ENCODE measurements at regions not wholly inside any gene's neighbourhood (a gene's known extent, or its start where the extent isn't known, plus 50 kb on each side); places are given as distances from the start of the nearest gene placed in this dataset.

- Mint-ChIP-seq H3K27ac (ENCODE audit: unreplicated experiment) (no peak overlapping the region), H3K36me3 (ENCODE audit: unreplicated experiment) (no peaks in the 10 kb centered on the region), H3K27me3 (ENCODE audit: unreplicated experiment) (peaks cover 14% of the 10 kb centered on the region), H3K4me1 (ENCODE audit: unreplicated experiment) (no peaks in the 10 kb centered on the region), H3K4me3 (ENCODE audit: unreplicated experiment) (no peak overlapping the region), H3K9me3 (ENCODE audit: unreplicated experiment) (no peaks in the 10 kb centered on the region)
- DNase-seq (ENCODE audit: extremely low spot score, unreplicated experiment) = no peak
- no peak for TF ChIP-seq CTCF (IDR thresholded peaks at IDR 0.05)
Measured at GRCh38 chr16:59161679-59162078, 427.6 kb upstream of the GOT2 start.

GRCh38 chr16:59154295-59154694 is 420.2 kb upstream of the GOT2 start:
- no peak for TF ChIP-seq CTCF (IDR thresholded peaks at IDR 0.05)
- peaks cover 14% of the 10 kb centered on the region for H3K4me1 Mint-ChIP-seq (ENCODE audit: unreplicated experiment)
- no peaks in the 10 kb centered on the region for H3K36me3 Mint-ChIP-seq (ENCODE audit: unreplicated experiment)
- no peak overlapping the region for H3K27ac Mint-ChIP-seq (ENCODE audit: unreplicated experiment)
- DNase-seq (ENCODE audit: extremely low spot score, unreplicated experiment) = no peak
- no peak overlapping the region for H3K4me3 Mint-ChIP-seq (ENCODE audit: unreplicated experiment)
- H3K27me3 Mint-ChIP-seq (ENCODE audit: unreplicated experiment) = peaks cover 6% of the 10 kb centered on the region
- H3K9me3 Mint-ChIP-seq (ENCODE audit: unreplicated experiment) = no peaks in the 10 kb centered on the region

DNA sequence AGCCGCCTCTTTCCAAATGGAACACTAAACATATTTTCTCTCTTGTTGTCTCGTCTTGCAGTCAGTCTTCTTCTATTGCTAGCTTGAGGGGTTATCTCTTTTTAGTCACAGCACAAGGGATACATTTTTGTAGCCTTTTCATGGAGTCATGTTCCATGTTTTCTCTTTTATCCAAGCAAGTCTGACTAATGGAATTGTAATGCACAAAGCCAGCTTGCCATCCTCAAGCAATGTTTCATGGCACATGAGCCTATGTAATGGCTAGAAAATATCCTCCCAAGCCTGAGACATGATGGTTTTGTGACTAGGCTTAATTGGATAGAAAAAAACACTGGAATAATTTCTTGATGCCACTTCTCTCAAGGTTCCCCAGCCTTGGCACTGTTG is 414.6 kb upstream of the GOT2 start:
- Mint-ChIP-seq H3K27ac (ENCODE audit: unreplicated experiment) (peak overlapping the region; percentile 67), H3K4me1 (ENCODE audit: unreplicated experiment) (peaks cover 37% of the 10 kb centered on the region)
- TF ChIP-seq CTCF (IDR thresholded peaks at IDR 0.05) = no peak

DNA sequence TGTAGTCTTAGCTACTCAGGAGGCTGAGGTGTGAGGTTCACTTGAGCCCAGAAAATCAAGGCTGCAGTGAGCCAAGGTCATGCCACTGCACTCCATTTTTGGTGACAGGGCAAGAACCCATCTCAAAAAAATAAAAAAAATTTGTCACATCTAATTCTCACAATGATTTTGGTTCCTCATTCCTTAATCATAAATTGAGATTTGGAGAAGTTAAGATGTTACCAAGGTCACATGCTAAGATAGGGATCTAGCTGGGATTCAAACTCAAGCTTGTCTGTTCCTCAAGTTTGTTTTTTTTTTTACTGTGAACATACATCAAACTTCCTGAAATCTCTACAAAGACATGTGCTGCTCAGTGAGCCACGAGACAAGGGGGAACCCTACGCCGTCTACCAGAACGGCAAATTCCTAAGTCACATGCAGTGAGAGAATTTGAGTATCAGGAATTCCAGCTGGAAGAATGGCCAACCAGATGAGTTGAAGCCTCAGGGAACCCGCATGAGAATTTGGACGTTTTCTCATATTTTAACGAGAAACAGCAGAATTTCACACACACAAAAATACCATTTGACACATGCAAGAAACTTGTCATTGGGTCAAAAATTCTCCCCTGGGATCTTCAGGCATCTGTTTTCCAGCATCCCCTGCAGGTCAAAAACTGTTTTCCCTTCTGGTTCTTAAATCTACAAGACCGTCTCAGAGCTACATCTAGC is 414.1 kb upstream of the GOT2 start:
- peaks cover 37% of the 10 kb centered on the region for H3K4me1 Mint-ChIP-seq (ENCODE audit: unreplicated experiment)
- H3K4me3 Mint-ChIP-seq (ENCODE audit: unreplicated experiment) = peak overlapping the region; percentile 1
- peak overlapping the region; percentile 65 for H3K27ac Mint-ChIP-seq (ENCODE audit: unreplicated experiment)
- no peaks in the 10 kb centered on the region for H3K9me3 Mint-ChIP-seq (ENCODE audit: unreplicated experiment)
- no peaks in the 10 kb centered on the region for H3K36me3 Mint-ChIP-seq (ENCODE audit: unreplicated experiment)
- TF ChIP-seq CTCF (IDR thresholded peaks at IDR 0.05) = peak; percentile 30
- no peaks in the 10 kb centered on the region for H3K27me3 Mint-ChIP-seq (ENCODE audit: unreplicated experiment)
- no peak for DNase-seq (ENCODE audit: extremely low spot score, unreplicated experiment)

More for the DNA sequence above, 414.6 kb upstream of the GOT2 start:
- Mint-ChIP-seq H3K4me3 (ENCODE audit: unreplicated experiment) (peak overlapping the region; percentile 1), H3K9me3 (ENCODE audit: unreplicated experiment) (no peaks in the 10 kb centered on the region), H3K36me3 (ENCODE audit: unreplicated experiment) (no peaks in the 10 kb centered on the region), H3K27me3 (ENCODE audit: unreplicated experiment) (no peaks in the 10 kb centered on the region)
- no peak for DNase-seq (ENCODE audit: extremely low spot score, unreplicated experiment)

DNA sequence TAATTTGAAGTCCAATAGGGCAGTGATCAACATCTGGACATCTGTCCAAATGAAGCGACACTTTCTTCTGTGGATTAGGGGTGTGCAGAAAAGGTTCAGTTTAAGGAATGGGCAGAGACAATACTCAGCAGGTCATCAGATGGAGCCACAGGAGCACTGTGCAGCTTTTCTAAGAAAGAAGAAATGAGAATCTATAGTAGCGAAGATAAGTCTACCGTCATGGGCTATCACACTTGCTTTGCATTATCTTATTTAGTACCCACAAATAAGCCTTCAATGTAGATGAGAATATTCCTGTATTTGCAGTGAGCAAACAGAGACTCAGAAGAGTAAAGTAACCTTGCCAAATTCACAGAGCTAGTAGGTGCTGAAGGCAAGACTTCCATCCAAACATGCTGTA is 412.0 kb upstream of the GOT2 start:
- no peak for TF ChIP-seq CTCF (IDR thresholded peaks at IDR 0.05)
- H3K9me3 Mint-ChIP-seq (ENCODE audit: unreplicated experiment) = no peaks in the 10 kb centered on the region
- H3K4me3 Mint-ChIP-seq (ENCODE audit: unreplicated experiment) = no peak overlapping the region

More for the DNA sequence above, 412.0 kb upstream of the GOT2 start:
- Mint-ChIP-seq H3K27me3 (ENCODE audit: unreplicated experiment) (no peaks in the 10 kb centered on the region), H3K36me3 (ENCODE audit: unreplicated experiment) (no peaks in the 10 kb centered on the region), H3K27ac (ENCODE audit: unreplicated experiment) (no peak overlapping the region), H3K4me1 (ENCODE audit: unreplicated experiment) (peaks cover 37% of the 10 kb centered on the region)
- no peak for DNase-seq (ENCODE audit: extremely low spot score, unreplicated experiment)
